Right atrium auricular region (tissue), 2 donors: ENCODE measurements at regions not wholly inside any gene's neighbourhood (a gene's known extent, or its start where the extent isn't known, plus 50 kb on each side); places are given as distances from the start of the nearest gene placed in this dataset.
A peak's percentile ranks its signal among the peaks of the same experiment; 100 is the strongest.

ENCODE experiments used
- DNase-seq: peaks from one replicate; pipeline ENCODE4 v3.0.0-alpha.2; 2019; ENCODE audit warnings: low spot score
- H3K27ac ChIP-seq, 2 donors: fragments of 200-600 bp; sonication (generic); 1 replicate in 1 of 2; 2 replicates in 1 of 2; pipeline ENCODE4 v1.5.1; 2016 to 2019
- H3K27me3 ChIP-seq, 2 donors: fragments of 200-600 bp; sonication (generic); one replicate each; pipeline versions ENCODE4 v1.5.1 to v1.6.0; 2017 to 2019
- H3K36me3 ChIP-seq: fragments of 200-600 bp; sonication (generic); one replicate; pipeline ENCODE4 v1.5.1; 2016
- H3K4me1 ChIP-seq, 2 donors: fragments of 200-600 bp; sonication (generic); one replicate each; pipeline versions ENCODE4 v1.5.1 to v1.6.0; 2017 to 2019
- H3K4me3 ChIP-seq, 2 donors: fragments of 200-600 bp; sonication (generic); 1 replicate in 1 of 2; 2 replicates in 1 of 2; pipeline ENCODE4 v1.5.1; 2017 to 2019; ENCODE audit warnings: mild to moderate bottlenecking in 1 of 2, moderate library complexity in 1 of 2
- H3K9me3 ChIP-seq, 2 donors: fragments of 200-600 bp; sonication (generic); one replicate each; pipeline ENCODE4 v1.5.1; 2019
- TF ChIP-seq, protein P1 (sequence below), 2 donors: fragments of 200-600 bp; sonication (generic); IDR thresholded peaks; one replicate each; pipeline ENCODE4 v1.5.1; 2019; ENCODE audit warnings: antibody characterized with exemption in 2 of 2

DNA sequence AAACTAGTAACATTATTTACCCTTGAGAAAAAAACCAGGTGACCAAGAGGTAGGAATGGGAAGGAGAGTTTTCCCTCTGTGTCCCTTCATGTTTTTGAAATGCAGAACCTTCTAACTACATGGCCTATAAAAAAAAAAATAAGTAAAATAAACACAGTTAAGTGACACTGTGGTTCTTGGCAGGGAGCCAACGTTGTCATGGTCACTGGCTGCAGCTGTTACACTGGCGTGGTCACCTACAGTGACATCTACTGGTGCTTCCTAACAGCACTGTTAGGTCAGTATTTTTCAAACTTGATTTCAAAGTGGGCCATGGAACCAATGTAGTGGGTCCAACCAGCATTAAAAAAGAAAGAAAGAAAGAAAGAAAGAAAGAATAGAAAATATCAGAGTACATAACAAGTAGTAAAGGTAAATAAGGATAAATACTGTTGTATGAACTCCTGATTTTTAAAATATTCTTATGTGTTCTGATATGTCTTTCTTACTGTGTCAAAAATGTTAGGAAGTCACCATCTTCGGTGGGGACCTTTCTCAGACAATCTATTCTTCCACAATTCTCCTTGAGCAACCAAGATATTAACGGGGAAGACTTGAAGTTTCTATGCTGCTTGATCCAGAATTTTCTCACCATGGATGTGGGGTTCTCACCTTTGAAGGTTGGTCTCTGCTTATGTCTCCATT lies 59.1 kb upstream of the PJA2 start:
- TF ChIP-seq, protein P1, sequence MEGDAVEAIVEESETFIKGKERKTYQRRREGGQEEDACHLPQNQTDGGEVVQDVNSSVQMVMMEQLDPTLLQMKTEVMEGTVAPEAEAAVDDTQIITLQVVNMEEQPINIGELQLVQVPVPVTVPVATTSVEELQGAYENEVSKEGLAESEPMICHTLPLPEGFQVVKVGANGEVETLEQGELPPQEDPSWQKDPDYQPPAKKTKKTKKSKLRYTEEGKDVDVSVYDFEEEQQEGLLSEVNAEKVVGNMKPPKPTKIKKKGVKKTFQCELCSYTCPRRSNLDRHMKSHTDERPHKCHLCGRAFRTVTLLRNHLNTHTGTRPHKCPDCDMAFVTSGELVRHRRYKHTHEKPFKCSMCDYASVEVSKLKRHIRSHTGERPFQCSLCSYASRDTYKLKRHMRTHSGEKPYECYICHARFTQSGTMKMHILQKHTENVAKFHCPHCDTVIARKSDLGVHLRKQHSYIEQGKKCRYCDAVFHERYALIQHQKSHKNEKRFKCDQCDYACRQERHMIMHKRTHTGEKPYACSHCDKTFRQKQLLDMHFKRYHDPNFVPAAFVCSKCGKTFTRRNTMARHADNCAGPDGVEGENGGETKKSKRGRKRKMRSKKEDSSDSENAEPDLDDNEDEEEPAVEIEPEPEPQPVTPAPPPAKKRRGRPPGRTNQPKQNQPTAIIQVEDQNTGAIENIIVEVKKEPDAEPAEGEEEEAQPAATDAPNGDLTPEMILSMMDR (IDR thresholded peaks at IDR 0.05), result peak; percentile 70 to 79
- H3K27ac ChIP-seq, result no peak overlapping the region

DNA sequence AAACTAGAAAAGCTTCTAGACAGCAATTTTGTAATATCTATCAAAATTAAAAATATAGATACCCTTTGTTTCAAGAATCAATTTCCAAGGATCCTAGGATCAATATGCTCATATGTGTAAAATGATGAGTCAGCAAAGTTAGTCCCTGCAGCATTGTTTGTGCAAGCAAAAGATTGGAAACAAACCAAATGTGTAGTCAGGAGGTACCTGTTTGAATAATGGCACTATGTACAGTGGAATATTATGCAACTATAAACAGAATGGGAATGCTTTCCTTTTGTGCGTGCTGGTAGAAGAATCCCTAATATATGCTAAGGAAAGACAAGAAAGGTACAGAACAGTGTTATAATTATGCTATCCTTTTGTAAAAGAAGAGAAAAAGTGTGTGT lies 58.5 kb upstream of the PJA2 start:
- H3K4me1 ChIP-seq, result no peaks in the 10 kb centered on the region

More for the DNA sequence above, 59.1 kb upstream of the PJA2 start:
- H3K9me3 ChIP-seq, result no peaks in the 10 kb centered on the region
- no peaks in the 10 kb centered on the region for H3K27me3 ChIP-seq
- no peaks in the 10 kb centered on the region for H3K36me3 ChIP-seq
- peak; percentile 97 for DNase-seq
- H3K4me3 ChIP-seq, result no peak overlapping the region
- no peaks in the 10 kb centered on the region for H3K4me1 ChIP-seq

DNA sequence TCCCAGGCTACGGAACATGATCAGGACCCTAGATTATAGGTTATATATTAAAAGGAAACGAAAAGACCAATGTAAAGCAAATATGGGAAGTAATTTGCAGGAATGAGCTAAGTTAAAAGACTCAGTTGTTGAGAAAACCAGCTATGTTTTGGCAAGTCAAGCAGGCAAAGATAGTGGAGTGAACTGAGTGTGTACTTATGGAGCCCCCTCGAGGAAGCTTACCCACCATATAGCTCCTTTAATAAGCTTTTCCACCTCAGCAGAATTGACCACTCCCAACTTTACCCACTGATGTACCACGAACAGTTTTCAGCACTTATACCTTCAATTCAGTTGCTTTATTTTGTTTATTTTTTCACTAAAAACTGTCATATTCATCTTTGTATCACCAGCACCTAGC lies 57.3 kb upstream of the PJA2 start:
- Histone ChIP-seq H3K27me3 (no peaks in the 10 kb centered on the region), H3K27ac (no peak overlapping the region), H3K9me3 (no peaks in the 10 kb centered on the region), H3K4me3 (no peak overlapping the region), H3K4me1 (no peaks in the 10 kb centered on the region), H3K36me3 (no peaks in the 10 kb centered on the region)
- TF ChIP-seq, protein P1 (IDR thresholded peaks at IDR 0.05), result no peak
- DNase-seq, result no peak

More for the DNA sequence above, 58.5 kb upstream of the PJA2 start:
- no peaks in the 10 kb centered on the region for H3K27me3 ChIP-seq
- no peak for DNase-seq
- no peaks in the 10 kb centered on the region for H3K9me3 ChIP-seq
- TF ChIP-seq, protein P1 (IDR thresholded peaks at IDR 0.05), result no peak
- H3K4me3 ChIP-seq, result no peak overlapping the region
- H3K27ac ChIP-seq, result no peak overlapping the region
- H3K36me3 ChIP-seq, result no peaks in the 10 kb centered on the region
